Activated CD4-positive, alpha-beta T cell treated with anti-CD3 and anti-CD28 coated beads for 48 hours (primary cell): ENCODE measurements at regions not wholly inside any gene's neighbourhood (a gene's known extent, or its start where the extent isn't known, plus 50 kb on each side); places are given as distances from the start of the nearest gene placed in this dataset.

Experiments
- DNase-seq: peaks from one replicate; pipeline ENCODE4 v3.0.0-alpha.2; 2020

DNA sequence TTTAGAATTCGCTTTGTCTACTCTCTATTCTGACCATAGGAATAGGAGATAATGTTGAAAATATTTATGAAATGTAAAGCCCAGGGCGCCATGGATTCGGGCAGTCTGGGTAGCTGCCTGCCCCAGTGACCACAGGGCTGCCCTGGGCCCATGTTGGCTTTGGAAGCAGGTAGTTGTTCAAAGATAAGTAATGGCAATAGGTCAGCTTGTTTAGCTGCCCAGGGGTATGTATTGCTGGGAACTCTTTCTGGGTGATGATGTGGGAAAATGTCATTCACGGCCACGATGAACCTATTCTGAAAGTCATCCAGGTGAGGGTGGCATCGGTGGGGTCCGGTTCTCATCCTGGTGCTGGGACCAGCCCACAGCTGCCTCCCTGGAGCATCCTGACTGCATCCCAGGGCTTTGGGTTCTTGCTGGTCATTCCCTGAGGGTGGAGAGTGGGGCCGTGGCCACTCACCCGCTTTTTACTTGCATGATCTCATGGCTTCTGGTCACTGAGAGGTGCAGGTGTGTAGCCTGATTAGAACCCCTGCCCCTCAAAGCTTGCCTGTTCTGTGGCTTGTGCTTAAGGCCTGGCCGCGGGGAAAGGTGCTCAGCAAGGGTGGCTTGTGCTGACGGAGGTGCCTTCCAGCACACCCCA, 102.8 kb downstream of the ERMARD start:
- no peak for DNase-seq

DNA sequence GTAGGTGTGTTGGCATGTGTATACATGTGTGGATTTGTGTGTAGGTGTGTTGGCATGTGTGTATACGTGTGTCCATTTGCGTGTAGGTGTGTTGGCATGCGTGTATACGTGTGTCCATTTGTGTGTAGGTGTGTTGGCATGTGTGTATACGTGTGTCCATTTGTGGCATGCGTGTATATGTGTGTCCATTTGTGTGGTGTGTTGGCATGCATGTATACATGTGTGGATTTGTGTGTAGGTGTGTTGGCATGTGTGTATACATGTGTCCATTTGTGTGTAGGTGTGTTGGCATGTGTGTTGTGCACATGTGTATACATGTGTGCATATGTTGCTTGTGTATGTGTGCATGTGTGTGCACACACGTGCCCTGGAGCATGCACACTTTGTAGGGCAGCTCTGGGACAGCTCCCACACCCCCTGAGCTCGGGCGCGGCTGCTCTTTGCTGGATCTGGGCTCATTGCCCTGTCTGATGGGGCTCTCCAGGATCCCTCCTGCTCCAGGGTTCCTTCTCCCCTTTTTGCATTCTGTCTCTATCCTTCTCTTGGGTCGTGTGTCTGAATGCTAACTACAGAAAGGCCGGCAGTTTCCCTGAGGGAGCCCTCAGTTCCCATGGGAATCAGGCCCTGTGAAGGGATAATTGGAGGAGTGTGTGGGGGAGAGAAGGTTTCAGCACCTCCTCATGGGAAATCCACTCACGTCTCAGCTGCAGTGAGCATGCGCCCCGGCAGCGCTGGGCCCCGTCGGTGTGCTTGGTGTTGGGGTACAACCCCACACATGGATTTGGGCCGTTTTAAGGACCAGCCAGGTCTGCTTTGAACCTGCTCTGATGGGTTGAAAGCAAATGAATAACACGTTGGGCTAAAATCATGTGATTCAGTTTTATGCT, 102.0 kb downstream of the ERMARD start:
- no peak for DNase-seq

DNA sequence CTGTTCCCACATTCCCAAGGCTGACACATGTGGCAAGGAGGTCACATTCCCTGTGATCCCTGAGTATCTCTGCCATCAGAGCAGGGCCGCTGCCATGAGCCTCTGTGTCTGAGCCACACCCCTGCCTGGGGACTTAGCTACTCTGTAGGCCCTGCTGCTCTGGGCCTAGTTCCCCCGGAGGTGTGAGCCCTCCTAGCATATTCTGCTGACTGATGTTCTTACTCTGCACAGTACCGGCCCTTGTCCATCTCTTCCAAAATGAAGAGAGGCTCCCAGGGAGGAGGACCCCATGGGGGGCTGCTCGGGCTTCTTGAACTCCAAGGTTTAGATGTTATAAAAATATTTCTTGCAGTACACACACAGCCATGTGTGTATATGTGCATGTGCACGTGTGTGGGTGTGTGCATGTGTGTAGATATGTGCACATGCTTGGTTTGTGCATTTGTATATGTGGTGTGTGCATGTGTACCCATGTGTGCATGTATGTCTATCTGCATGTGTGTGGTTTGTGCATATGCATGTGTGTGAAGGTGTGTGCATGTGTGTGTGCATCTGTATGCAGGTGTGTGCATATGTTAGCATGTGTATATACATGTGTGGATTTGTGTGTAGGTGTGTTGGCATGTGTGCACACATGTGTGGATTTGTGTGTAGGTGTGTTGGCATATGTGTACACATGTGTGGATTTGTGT, 101.2 kb downstream of the ERMARD start:
- DNase-seq: no peak

DNA sequence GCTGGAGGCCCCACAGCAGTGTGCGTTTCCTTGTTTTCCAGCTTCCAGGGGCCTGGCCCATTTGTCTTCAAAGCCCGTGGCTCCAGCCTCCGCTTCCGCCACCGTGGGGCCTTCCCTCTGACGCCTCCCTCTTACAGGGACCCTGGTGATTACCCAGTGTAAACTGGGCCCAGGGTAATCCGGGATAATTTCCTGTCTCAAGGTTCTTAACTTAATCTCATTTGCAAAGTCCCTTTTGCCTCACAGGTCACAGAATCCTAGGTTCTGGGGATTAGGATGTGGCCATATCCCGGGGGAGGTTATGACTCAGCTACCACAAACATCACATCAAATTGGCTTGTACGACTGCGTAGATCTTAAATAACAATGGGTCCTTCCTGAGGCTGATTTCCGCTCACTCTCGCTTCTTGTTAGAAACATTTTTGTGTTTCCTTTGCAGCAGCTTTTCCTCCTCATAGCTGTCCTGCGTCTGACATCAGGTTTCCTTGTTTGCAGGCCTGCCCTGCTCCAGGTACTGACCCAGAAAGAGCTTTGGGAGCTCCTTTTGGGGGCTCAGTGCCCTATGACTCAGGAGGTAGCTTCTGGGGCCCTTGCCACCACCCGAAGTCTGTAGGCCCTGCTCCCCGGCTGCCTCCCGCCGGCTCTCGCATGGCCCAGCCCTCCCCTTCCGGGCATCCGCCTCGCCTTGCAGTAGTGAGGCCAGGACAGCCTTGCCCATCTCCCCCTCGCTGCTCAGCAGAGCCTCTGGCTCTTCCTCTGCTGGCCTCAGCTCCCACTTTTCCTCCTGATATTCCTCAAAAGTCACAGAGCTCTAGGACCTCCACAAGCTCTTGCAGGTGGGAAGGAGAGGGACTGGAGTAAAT, 100.5 kb downstream of the ERMARD start:
- DNase-seq: no peak

DNA sequence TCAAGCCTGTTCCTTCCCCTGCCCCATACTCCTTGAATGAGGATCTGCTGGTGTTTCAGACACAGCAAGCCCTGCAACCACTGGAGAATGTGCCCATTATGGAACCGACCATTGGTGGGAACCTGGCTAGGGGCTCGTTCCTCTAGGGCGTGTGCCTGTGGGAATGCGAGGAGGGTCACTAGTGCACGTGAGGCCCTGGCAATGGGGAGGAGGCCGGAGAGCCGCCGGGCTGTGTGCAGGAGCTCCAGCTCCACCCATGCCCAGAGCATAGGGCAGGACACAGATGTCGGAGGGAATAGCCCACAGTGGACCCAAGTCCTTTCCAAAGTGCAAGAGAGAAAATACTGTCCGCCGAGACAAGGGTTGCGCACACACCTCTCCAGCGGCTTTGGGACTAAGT, 99.3 kb downstream of the ERMARD start:
- DNase-seq: no peak

DNA sequence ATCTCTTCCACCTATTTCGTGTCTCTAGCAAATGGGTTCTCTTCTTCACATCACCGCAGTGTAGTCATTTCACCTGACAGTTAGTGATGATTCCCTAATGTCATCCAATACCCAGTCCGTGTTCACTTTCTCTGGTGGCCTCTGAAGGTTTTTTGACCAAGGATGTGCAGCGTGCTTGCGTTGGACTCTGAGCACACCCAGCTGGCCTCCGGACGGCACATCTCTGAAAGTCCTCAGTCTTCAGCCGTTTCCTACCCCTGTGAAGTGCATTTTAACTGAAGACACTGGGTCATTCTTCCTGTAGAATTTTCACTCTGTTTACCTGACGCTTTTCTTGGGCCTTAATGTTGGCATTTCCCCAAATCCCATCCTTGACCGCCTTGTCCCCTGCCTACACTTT, 98.7 kb downstream of the ERMARD start:
- no peak for DNase-seq

DNA sequence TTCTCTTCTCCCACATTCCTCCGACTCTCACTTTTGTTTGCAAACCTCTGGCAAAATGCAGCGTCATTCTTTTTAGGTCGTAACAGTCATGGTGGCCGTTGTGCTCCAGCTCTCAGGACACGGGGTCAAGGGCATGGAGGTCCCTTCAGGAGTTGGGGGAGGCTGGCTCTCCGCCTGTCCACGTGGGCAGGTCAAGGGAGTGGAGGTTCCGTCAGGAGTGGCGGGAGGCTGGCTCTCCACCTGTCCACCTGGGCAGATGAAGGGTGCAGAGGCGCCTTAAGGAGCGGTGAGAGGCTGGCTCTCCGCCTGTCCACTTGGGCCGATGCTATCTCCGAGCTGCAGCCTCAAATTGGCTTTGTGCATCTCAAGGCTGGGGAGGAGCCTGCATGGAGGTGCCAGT, 98.0 kb downstream of the ERMARD start:
- no peak for DNase-seq

DNA sequence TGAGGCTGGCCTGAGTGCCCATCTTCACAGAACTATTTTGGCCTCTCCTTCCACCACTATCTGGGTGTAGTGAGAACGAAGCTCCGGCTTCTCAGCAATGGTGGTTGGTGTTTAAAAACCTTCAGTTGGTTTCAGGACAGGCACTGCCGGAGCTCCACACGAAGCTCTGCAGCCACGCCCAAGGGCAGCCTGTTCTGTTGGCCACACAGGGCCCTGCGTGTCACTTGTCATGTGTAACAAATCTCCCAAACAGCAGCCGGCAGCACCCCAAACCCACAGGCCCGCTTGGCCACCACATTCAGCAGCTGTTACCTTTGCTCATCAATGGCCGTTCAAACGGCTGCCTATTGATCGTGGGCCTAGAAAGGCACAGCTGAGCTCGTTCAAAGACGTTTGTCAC, 97.5 kb downstream of the ERMARD start:
- DNase-seq: no peak

DNA sequence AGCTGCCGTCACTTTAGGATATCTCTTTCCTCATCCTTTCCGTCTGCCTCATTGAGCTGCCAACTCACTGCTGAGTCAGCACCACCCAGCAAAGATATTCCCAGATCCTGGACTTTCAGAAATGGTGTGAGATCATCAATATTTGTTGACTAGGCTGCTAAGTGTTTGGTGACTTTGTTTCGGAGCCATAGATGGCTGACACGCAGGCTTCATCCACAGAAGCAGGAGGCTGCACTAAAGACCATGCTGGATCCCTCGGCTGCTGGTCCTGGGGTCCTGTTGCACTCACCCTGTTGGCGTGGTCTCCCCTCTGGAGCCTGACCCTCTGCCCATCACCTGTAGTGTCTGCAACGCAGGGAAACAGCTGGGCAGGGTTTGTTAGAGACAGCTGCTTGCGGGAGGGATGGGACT, 96.5 kb downstream of the ERMARD start:
- no peak for DNase-seq

DNA sequence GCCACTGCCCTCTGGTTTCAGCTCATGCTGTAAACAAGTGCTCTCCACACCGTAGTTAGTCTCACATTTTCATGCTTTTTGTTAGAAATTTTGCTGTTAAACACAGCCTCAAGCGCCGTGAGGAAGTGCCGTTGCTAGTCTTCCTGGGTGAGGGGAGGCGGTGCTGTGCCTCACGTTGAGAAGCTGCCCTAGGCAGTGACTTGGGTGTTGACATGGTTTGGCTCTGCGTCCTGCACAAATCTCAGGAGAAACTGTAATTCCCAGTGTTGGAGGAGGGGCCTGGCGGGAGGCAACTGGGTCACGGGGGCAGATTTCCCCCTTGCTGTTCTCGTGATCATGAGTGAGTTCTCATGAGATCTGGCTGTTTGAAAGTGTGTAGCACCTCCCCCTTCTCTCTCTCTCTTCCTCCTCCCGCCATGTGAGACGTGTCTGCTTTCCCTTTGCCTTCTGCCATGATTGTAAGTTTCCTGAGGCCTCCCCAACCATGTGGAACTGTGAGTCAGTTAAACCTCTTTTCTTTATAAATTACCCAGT, 95.8 kb downstream of the ERMARD start:
- DNase-seq: no peak

DNA sequence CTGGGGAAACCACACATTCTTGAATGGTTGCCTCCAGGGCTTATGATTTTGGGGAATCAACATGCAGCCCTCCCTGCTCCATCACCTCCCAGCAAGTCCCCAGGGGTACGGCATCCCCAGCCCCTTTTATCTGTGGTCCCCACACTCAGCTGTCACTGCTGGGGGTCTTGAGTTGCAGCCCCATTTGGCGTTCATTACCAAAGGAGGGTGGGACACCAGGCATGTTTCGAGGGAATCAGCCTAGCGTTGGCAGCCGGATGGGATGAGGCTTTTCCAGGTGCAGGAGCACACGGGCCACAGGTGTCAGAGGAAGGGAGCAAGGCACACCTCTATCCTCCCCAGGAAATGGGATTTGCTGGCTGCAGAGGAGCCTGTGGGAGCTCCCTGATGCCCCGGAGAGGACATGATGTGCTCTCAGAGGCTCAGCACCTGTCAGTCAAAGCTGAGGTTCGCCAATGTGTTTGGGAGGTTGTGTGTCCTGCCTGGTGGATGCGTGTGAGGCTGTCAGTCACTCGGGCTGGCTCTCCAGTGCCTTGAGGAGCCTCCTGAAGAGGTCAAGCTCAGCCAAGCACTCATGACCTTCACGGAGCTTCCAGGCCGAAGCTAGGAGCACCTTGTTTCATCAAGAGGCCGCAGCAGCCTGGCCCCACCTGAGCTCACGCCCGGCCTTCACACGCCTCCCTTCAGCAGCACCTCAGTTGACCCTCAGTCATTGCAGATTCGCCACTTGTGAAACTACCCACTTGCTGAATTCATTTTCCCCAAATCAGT, 95.0 kb downstream of the ERMARD start:
- DNase-seq: no peak

DNA sequence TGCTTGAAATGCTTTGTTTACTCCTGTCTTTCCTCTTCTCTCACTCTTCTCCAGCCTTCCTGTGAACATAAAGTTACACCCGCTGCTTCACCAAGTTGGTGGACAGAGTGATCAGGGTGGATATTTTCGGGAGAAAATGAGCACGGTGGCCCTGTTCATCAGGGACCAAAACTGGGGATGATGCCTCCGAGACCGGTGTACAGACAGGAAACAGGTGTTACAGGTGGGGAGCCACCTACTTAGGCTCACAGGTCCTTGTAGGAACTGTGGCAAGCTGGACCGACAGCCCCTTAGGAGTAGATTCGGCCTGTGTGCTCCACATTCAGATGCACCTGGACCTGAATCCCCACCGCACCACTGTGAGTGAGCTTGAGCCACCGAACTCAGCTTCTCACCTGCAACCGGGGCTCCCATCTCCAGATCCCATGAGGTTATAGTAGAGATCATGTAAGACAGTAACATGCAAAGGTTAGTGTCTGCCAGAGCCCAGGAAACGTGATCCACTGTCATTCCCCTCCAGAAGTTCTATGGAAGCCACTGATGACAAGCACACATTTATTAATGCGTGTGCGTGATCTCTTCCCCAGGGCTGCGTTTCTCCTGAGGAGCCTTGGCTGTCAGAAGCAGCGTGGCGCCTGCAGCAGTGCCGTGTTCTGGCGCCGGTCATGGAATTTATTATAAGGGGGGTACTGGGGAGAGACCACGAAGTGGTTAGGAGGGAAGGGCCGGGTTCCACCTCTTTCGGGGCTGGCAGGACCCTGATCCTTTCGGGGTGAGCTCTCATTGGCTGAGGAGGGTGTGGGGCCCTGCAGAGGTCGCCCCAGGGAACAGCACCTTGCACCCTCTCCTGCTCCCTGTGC, 94.2 kb downstream of the ERMARD start:
- DNase-seq: no peak

DNA sequence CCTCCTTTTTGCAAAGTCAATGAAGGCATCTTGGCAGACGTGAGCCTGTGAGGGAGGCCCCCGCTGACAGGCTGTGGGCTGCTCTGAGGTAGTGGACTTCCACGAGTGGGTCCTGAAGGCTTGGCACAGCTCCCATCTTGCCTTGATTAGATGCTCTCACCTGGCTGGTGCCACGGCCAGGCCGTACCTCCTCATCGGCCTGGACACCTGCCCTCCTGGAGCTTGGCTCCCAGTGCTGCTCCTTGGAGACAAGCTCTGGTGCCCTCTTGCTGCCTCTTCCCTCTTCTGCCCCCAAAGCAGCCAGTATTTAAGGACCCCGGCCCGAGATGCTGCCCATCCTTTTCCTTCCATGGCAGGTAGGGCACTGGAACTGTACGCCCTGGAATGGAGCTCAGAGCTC, 93.5 kb downstream of the ERMARD start:
- no peak for DNase-seq

DNA sequence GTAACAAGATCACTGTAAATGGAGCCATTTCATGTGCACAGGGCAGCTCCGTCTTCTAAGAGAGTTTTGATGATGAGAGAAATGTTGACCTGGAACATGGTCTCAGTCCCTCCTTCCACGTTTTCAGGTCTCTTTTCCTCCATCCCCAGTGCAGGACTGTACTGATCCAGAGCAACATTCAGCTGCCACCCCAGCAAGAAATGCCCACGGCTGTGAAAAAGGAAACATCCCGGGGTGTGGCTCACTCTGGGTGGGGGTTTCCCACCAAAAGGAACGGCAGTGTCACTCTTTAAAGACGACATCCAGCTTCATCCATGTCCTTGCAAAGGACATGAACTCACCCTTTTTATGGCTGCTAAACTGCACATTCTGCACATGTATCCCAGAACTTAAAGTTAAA, 92.6 kb downstream of the ERMARD start:
- no peak for DNase-seq

DNA sequence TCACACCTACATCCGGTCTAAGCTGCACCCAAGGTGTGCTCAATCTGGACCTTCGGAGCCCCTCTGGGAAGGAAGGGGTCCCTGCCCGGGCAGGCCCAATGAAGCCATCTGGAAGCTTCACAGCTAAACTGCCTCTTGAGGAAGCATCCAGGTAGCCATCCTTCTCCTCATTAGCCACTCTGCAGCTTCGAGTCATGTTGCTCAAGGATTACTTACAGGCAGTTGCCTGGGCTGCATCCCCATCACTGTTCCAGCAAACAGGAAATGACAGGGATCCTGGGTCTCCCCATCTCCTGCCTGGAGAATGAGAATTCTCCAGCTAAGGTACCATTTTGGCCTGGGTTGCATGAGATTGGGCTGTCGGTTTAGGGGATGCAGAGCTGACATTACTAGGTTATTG, 91.7 kb downstream of the ERMARD start:
- DNase-seq: no peak

DNA sequence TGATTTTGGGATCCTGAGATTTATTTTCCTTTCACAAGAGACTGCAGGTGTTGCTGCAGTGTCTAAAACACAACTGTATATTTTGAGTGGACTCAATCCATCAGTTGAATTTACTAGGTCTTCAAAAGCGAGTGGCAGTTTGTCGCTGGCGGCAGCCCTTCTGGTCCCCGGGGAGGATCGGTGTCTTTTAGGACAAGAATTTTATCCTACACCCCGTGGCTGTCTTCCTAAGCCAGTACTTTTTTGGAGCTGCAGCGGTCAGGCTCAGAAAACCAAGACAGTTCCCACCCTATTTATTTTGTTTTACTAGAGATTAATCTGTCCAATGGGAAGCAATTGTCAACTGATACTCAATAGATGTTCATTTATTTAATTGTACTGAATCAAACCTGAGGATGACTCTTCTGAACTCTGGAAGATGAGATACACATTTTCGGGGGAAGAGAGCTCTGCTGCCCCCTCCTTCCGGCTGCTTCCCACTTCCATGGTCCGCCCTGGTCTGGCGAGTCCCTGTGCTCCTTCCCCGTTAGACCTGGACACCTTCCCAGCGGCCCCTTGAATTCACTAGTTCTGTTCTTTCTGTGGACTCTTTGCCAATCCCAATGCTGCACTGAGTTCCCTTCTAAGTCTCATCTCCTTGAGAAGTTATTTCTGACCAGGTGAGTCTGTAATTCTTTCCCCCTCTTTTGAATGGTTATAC, 90.6 kb downstream of the ERMARD start:
- no peak for DNase-seq

DNA sequence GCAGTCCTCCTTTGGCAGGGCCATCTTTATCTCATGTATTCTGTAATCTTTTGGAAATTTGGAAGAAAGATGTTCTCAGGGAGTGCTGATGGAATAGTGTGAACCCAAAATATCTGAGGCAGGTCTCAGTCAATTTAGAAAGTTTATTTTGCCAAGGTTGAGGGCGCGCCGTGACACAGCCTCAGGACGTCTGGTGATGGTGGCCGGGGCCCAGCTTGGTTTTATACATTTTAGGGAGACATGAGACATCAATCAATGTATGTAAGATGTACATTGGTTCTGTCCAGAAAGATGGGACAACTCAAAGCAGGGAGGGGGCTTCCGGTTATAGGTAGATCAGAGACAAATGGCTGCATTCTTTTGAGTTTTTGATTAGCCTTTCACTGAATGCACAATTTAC, 89.8 kb downstream of the ERMARD start:
- DNase-seq: no peak

DNA sequence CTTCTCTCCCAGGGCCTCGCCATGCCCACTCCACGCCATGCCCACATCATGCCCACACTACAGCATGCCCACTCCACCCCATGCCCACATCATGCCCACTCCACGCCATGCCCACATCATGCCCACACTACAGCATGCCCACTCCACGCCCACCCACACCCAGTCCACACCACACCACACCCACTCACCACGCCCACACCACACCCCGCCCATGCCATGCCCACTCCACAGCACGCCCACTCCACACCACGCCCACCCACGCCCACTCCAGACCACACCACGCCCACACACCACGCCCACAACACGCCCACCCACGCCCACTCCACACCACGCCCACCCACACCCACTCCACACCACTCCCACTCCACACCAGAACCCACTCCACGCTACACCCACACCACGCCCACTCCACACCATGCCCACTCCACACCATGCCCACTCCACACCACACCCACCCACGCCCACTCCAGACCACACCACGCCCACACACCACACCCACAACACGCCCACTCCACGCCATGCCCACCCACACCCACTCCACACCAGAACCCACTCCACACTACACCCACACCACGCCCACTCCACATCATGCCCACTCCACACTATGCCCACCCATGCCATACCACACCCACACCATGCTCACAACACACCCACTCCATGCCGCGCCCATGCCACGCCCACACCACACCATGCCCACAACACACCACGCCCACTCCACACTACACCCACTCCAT, 88.6 kb downstream of the ERMARD start:
- peak; percentile 16 for DNase-seq

DNA sequence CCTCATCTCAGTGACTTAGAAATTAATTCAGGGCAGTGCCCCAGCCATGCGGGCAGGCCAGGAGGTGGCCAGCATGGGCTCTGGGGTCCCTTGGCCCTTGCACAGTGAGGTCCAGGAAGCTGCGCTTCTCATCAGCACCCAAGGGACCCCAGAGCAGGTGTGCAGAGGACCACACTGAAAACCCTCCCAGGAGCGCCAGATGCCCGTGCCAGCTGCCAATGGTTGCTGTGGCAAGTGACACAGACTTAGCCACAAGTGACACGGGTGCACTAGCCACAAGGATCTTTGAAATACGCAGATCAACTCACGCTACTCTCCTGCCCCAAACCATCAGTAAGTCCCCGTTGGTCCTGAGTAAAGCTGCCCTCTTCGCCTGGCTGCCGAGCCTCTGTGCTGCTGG, 88.1 kb downstream of the ERMARD start:
- no peak for DNase-seq
